GM23338 (cell line): ENCODE measurements at regions not wholly inside any gene's neighbourhood (a gene's known extent, or its start where the extent isn't known, plus 50 kb on each side); places are given as distances from the start of the nearest gene placed in this dataset.

Experiments used
- ATAC-seq: fragments of 200-7000 bp; cut with Tn5 transposase; 3 replicates; pipeline ENCODE4 v1.9.1; 2020
- DNase-seq: peaks from one replicate; pipeline ENCODE4 v3.0.0-alpha.2; 2015; ENCODE audit warnings: low spot score
- H2AFZ ChIP-seq: fragments of 200-600 bp; sonication (generic); 2 replicates; pipeline ENCODE4 v1.8.0; 2016; ENCODE audit warnings: antibody characterized with exemption, mild to moderate bottlenecking, moderate library complexity
- H3F3A ChIP-seq: fragments of 200-600 bp; sonication (generic); replicated peaks from 2 replicates; pipeline ENCODE4 v1.8.0; 2017; ENCODE audit warnings: antibody characterized with exemption, mixed run types, low read depth
- H3K27ac ChIP-seq: fragments of 200-600 bp; sonication (generic); 2 replicates; pipeline ENCODE4 v1.6.1; 2016; ENCODE audit warnings: low read depth
- H3K27me3 ChIP-seq: fragments of 200-600 bp; sonication (generic); 2 replicates; pipeline ENCODE4 v1.8.0; 2016; ENCODE audit warnings: mild to moderate bottlenecking, mixed run types, moderate library complexity; ENCODE audit not compliant: insufficient read depth
- H3K36me3 ChIP-seq: fragments of 200-600 bp; sonication (generic); 2 replicates; pipeline ENCODE4 v1.8.0; 2016; ENCODE audit warnings: mild to moderate bottlenecking; ENCODE audit not compliant: insufficient read depth
- H3K4me1 ChIP-seq: fragments of 200-600 bp; sonication (generic); 2 replicates; pipeline ENCODE4 v1.8.0; 2016; ENCODE audit warnings: mild to moderate bottlenecking, moderate library complexity; ENCODE audit not compliant: insufficient read depth
- H3K4me2 ChIP-seq: fragments of 200-600 bp; sonication (generic); 2 replicates; pipeline ENCODE4 v1.7.1; 2017; ENCODE audit warnings: mixed run types
- H3K4me3 ChIP-seq: fragments of 200-600 bp; sonication (generic); 2 replicates; pipeline ENCODE4 v1.6.1; 2016; ENCODE audit warnings: mixed run types
- H3K79me2 ChIP-seq: fragments of 200-600 bp; sonication (generic); replicated peaks from 2 replicates; pipeline ENCODE4 v1.8.0; 2017; ENCODE audit warnings: mild to moderate bottlenecking; ENCODE audit not compliant: insufficient read depth
- H3K9me2 ChIP-seq: fragments of 200-600 bp; sonication (generic); 2 replicates; pipeline ENCODE4 v1.8.0; 2017; ENCODE audit not compliant: insufficient read depth
- H4K20me1 ChIP-seq: fragments of 200-600 bp; sonication (generic); replicated peaks from 2 replicates; pipeline ENCODE4 v1.8.0; 2017; ENCODE audit warnings: mild to moderate bottlenecking; ENCODE audit not compliant: insufficient read depth
- H3K27ac Mint-ChIP-seq: 2 replicates; pipeline ENCODE4 v1.8.0; 2020; ENCODE audit warnings: inconsistent platforms, mild to moderate bottlenecking, moderate library complexity, mixed read lengths
- H3K27me3 Mint-ChIP-seq: 3 replicates; pipeline ENCODE4 v1.8.0; 2022; ENCODE audit warnings: low read depth, mild to moderate bottlenecking, moderate library complexity, mixed read lengths, inconsistent platforms; ENCODE audit not compliant: insufficient read depth, poor library complexity
- H3K36me3 Mint-ChIP-seq: 3 replicates; pipeline ENCODE4 v1.8.0; 2021; ENCODE audit warnings: low read depth, mild to moderate bottlenecking, inconsistent platforms, moderate library complexity, mixed read lengths
- H3K4me1 Mint-ChIP-seq: 3 replicates; pipeline ENCODE4 v1.8.0; 2020; ENCODE audit warnings: mild to moderate bottlenecking, inconsistent platforms, mixed read lengths
- H3K4me3 Mint-ChIP-seq: 3 replicates; pipeline ENCODE4 v1.8.0; 2021; ENCODE audit warnings: moderate library complexity, mild to moderate bottlenecking, inconsistent platforms, mixed read lengths
- H3K9me3 Mint-ChIP-seq: 3 replicates; pipeline ENCODE4 v1.8.0; 2020; ENCODE audit warnings: moderate library complexity, mild to moderate bottlenecking, inconsistent platforms, mixed read lengths
- CTCF ChIP-seq, 2 experiments: fragments of 200-600 bp in 1 of 2; sonication (generic) in 1 of 2; conservative IDR thresholded peaks; 2 replicates each; pipeline versions ENCODE4 v1.5.1 to v1.6.1; 2016 to 2017; ENCODE audit warnings: antibody characterized with exemption in 2 of 2, low read depth in 2 of 2, mild to moderate bottlenecking in 2 of 2, moderate library complexity in 1 of 2
- EZH2 ChIP-seq: fragments of 200-600 bp; sonication (generic); IDR thresholded peaks from one replicate; pipeline ENCODE4 v1.8.0; 2017; ENCODE audit warnings: antibody characterized with exemption, mild to moderate bottlenecking, low read depth; ENCODE audit not compliant: unreplicated experiment
- EZH2phosphoT487 ChIP-seq: fragments of 200-600 bp; sonication (generic); IDR thresholded peaks from one replicate; pipeline ENCODE4 v1.8.1; 2018; ENCODE audit warnings: antibody characterized with exemption; ENCODE audit not compliant: unreplicated experiment
- NANOG ChIP-seq: IDR thresholded peaks from 2 replicates; pipeline ENCODE4 v1.6.1; 2016; ENCODE audit warnings: antibody characterized with exemption, borderline replicate concordance
- POLR2AphosphoS5 ChIP-seq: IDR thresholded peaks from 2 replicates; pipeline ENCODE4 v1.6.1; 2016; ENCODE audit warnings: antibody characterized with exemption, low read depth
- STAT1 ChIP-seq: IDR thresholded peaks from one replicate; pipeline ENCODE4 v1.6.1; 2016; ENCODE audit warnings: antibody characterized with exemption; ENCODE audit not compliant: unreplicated experiment
- ZNF114 ChIP-seq: fragments of 250-450 bp; sonication (Bioruptor Pico); IDR thresholded peaks from 2 replicates; pipeline ENCODE4 v1.5.0; 2020; ENCODE audit warnings: mild to moderate bottlenecking, moderate library complexity
- TF ChIP-seq, protein P1 (sequence below): IDR thresholded peaks from one replicate; pipeline ENCODE4 v1.6.1; 2018; ENCODE audit warnings: antibody characterized with exemption; ENCODE audit not compliant: unreplicated experiment
- TF ChIP-seq, protein P2 (sequence below): IDR thresholded peaks from 2 replicates; pipeline ENCODE4 v1.6.1; 2016; ENCODE audit warnings: antibody characterized with exemption

- Histone ChIP-seq H3F3A (no peaks in the 10 kb centered on the region), H3K4me1 (peaks cover 46% of the 10 kb centered on the region), H2AFZ (no peak overlapping the region), H3K4me2 (no peak overlapping the region), H3K27ac (no peak overlapping the region), H3K36me3 (no peaks in the 10 kb centered on the region), H3K4me3 (no peak overlapping the region), H3K27me3 (no peaks in the 10 kb centered on the region), H3K79me2 (no peaks in the 10 kb centered on the region), H3K9me2 (no peaks in the 10 kb centered on the region), H4K20me1 (no peaks in the 10 kb centered on the region)
- TF ChIP-seq EZH2phosphoT487 (no peak), CTCF (conservative IDR thresholded peaks at IDR 0.05; ENCODE audit: low read depth in 2 of 2) (no peak), STAT1 (no peak), EZH2 (no peak), ZNF114 (CRISPR knock-in tag) (no peak), POLR2AphosphoS5 (no peak)
- TF ChIP-seq, protein P1, sequence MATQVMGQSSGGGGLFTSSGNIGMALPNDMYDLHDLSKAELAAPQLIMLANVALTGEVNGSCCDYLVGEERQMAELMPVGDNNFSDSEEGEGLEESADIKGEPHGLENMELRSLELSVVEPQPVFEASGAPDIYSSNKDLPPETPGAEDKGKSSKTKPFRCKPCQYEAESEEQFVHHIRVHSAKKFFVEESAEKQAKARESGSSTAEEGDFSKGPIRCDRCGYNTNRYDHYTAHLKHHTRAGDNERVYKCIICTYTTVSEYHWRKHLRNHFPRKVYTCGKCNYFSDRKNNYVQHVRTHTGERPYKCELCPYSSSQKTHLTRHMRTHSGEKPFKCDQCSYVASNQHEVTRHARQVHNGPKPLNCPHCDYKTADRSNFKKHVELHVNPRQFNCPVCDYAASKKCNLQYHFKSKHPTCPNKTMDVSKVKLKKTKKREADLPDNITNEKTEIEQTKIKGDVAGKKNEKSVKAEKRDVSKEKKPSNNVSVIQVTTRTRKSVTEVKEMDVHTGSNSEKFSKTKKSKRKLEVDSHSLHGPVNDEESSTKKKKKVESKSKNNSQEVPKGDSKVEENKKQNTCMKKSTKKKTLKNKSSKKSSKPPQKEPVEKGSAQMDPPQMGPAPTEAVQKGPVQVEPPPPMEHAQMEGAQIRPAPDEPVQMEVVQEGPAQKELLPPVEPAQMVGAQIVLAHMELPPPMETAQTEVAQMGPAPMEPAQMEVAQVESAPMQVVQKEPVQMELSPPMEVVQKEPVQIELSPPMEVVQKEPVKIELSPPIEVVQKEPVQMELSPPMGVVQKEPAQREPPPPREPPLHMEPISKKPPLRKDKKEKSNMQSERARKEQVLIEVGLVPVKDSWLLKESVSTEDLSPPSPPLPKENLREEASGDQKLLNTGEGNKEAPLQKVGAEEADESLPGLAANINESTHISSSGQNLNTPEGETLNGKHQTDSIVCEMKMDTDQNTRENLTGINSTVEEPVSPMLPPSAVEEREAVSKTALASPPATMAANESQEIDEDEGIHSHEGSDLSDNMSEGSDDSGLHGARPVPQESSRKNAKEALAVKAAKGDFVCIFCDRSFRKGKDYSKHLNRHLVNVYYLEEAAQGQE: no peak
- TF ChIP-seq, protein P2, sequence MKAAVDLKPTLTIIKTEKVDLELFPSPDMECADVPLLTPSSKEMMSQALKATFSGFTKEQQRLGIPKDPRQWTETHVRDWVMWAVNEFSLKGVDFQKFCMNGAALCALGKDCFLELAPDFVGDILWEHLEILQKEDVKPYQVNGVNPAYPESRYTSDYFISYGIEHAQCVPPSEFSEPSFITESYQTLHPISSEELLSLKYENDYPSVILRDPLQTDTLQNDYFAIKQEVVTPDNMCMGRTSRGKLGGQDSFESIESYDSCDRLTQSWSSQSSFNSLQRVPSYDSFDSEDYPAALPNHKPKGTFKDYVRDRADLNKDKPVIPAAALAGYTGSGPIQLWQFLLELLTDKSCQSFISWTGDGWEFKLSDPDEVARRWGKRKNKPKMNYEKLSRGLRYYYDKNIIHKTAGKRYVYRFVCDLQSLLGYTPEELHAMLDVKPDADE: no peak
- Mint-ChIP-seq H3K27ac (no peak overlapping the region), H3K4me3 (no peak overlapping the region), H3K27me3 (peaks cover under 1% of the 10 kb centered on the region), H3K4me1 (peaks cover 61% of the 10 kb centered on the region), H3K9me3 (no peaks in the 10 kb centered on the region; the same call in 2 of the 3 replicates), H3K36me3 (peaks cover under 1% of the 10 kb centered on the region; the same call in 1 of the 3 replicates)
- no peak for DNase-seq
- no peak for ATAC-seq
Observed at GRCh38 chr1:81433676-81434075, 367.1 kb upstream of the ADGRL2 start.

- Histone ChIP-seq H3K9me2 (no peaks in the 10 kb centered on the region), H3K4me1 (peaks cover 46% of the 10 kb centered on the region), H3K4me2 (0 out of 2 replicates have a peak overlapping the region, but pooled peaks have one; percentile 60), H2AFZ (peak overlapping the region; percentile 38; the same call in 1 of the 2 replicates), H3K4me3 (no peak overlapping the region), H3F3A (no peaks in the 10 kb centered on the region), H3K27ac (0 out of 2 replicates have a peak overlapping the region, but pooled peaks have one; percentile 91), H3K79me2 (no peaks in the 10 kb centered on the region), H4K20me1 (no peaks in the 10 kb centered on the region), H3K27me3 (no peaks in the 10 kb centered on the region), H3K36me3 (no peaks in the 10 kb centered on the region)
- Mint-ChIP-seq H3K36me3 (no peaks in the 10 kb centered on the region), H3K4me1 (peaks cover 66% of the 10 kb centered on the region), H3K4me3 (no peak overlapping the region), H3K27ac (peak overlapping the region; percentile 67), H3K27me3 (peaks cover 5% of the 10 kb centered on the region), H3K9me3 (no peaks in the 10 kb centered on the region; the same call in 2 of the 3 replicates)
- ATAC-seq (no peak), DNase-seq (no peak)
- TF ChIP-seq EZH2: no peak
- TF ChIP-seq, protein P1: no peak
- TF ChIP-seq NANOG: no peak
Observed at GRCh38 chr1:81432654-81433109, 368.1 kb upstream of the ADGRL2 start.
